Small intestine (tissue), 7 donors: ENCODE measurements at regions not wholly inside any gene's neighbourhood (a gene's known extent, or its start where the extent isn't known, plus 50 kb on each side); places are given as distances from the start of the nearest gene placed in this dataset.
"Not testable (repeated sequence)": the region's sequence is repeated elsewhere in the genome, so short reads cannot be mapped to it uniquely, and the experiment has no call there.

Source experiments
- DNase-seq, 2 donors: peaks; one replicate each; pipeline versions ENCODE4 v3.0.0 to v3.0.0-alpha.2; 2013
- FAIRE-seq: peaks from 2 replicates; lab custom pipeline; 2012; peaks lifted over from hg19 to GRCh38; lab: Jason Lieb, UNC
- H3K27ac ChIP-seq, 3 donors: one replicate each; pipeline ENCODE4 v1.5.1; 2013; ENCODE audit warnings: low read length in 2 of 3, mild to moderate bottlenecking in 2 of 3, control low read depth in 1 of 3, inconsistent platforms in 1 of 3, low read depth in 1 of 3, moderate library complexity in 1 of 3
- H3K27me3 ChIP-seq, 3 donors: one replicate each; pipeline ENCODE4 v1.6.1; 2013; ENCODE audit warnings: low read length in 3 of 3, inconsistent platforms in 1 of 3; ENCODE audit not compliant: control insufficient read depth in 3 of 3, insufficient read depth in 3 of 3
- H3K36me3 ChIP-seq, 3 donors: one replicate each; pipeline ENCODE4 v1.6.1; 2013; ENCODE audit warnings: low read length in 3 of 3, inconsistent platforms in 1 of 3, low read depth in 1 of 3, mild to moderate bottlenecking in 1 of 3, moderate library complexity in 1 of 3; ENCODE audit not compliant: control insufficient read depth in 3 of 3, insufficient read depth in 2 of 3
- H3K4me1 ChIP-seq, 3 donors: one replicate each; pipeline ENCODE4 v1.6.1; 2013; ENCODE audit warnings: low read length in 2 of 3, inconsistent platforms in 1 of 3, low read depth in 1 of 3, mild to moderate bottlenecking in 1 of 3, moderate library complexity in 1 of 3; ENCODE audit not compliant: control insufficient read depth in 3 of 3, insufficient read depth in 2 of 3
- H3K4me3 ChIP-seq, 3 donors: one replicate each; pipeline ENCODE4 v1.5.1; 2013; ENCODE audit warnings: low read length in 3 of 3, control low read depth in 1 of 3, inconsistent platforms in 1 of 3, low read depth in 1 of 3, mild to moderate bottlenecking in 1 of 3, moderate library complexity in 1 of 3
- H3K9me3 ChIP-seq, 2 donors: one replicate each; pipeline ENCODE4 v1.6.1; 2013; ENCODE audit warnings: low read depth in 1 of 2, low read length in 1 of 2; ENCODE audit not compliant: control insufficient read depth in 2 of 2, insufficient read depth in 1 of 2
- WGBS, 3 donors: extraction: QIAGEN DNeasy Blood & Tissue Kit; methylation state at CpG; one replicate each; pipeline ENCODE4 v1.1.7; 2013; 5-methylcytosine and 5-hydroxymethylcytosine counted together
- donor health status: healthy with polysubstance abuse.
- donor health status: control.
- donor health status: control.
- donor health status: Bipolar disorder and iron deficiency.
- donor health status: healthy.

- no peaks in the 10 kb centered on the region for H3K36me3 ChIP-seq
- no peak overlapping the region for H3K4me3 ChIP-seq
- WGBS, 3 donors, result 47 to 58% (median 53%) methylated on average over 12 of the region's 12 CpGs
- no peaks in the 10 kb centered on the region for H3K9me3 ChIP-seq
- DNase-seq (peak in 1 of 2 donors; percentile 35), FAIRE-seq (no peak)
- H3K4me1 ChIP-seq, result peaks cover 0 to 4% (median 0%) of the 10 kb centered on the region in 3 donors
- H3K27me3 ChIP-seq, result no peaks in the 10 kb centered on the region
- H3K27ac ChIP-seq, result no peak overlapping the region
Observed at GRCh38 chr10:33010132-33011037, 52.4 kb upstream of the ITGB1 start.

- WGBS, 3 donors, result 39 to 64% (median 40%) methylated on average over 5 of the region's 5 CpGs
- DNase-seq, result no peak
- H3K4me1 ChIP-seq, result peaks cover 0 to 4% (median 0%) of the 10 kb centered on the region in 3 donors
- FAIRE-seq, result no peak
- H3K36me3 ChIP-seq, result no peaks in the 10 kb centered on the region
- H3K9me3 ChIP-seq, result no peaks in the 10 kb centered on the region
- no peak overlapping the region for H3K27ac ChIP-seq
- no peak overlapping the region for H3K4me3 ChIP-seq
- H3K27me3 ChIP-seq, result no peaks in the 10 kb centered on the region
Observed at GRCh38 chr10:33009244-33010131, 51.5 kb upstream of the ITGB1 start.

- H3K4me1 ChIP-seq, result peaks cover 0 to 4% (median 0%) of the 10 kb centered on the region in 3 donors
- 7 to 15% (median 10%) methylated on average over 9 of the region's 9 CpGs for WGBS, 3 donors
- no peaks in the 10 kb centered on the region for H3K36me3 ChIP-seq
- no peaks in the 10 kb centered on the region for H3K27me3 ChIP-seq
- no peak overlapping the region for H3K27ac ChIP-seq
- no peaks in the 10 kb centered on the region for H3K9me3 ChIP-seq
- H3K4me3 ChIP-seq, result no peak overlapping the region
- no peak for FAIRE-seq
- peak; percentile 79 to 82 for DNase-seq
Observed at GRCh38 chr10:33008499-33009243, 50.6 kb upstream of the ITGB1 start.

- DNase-seq, H3K4me1 ChIP-seq, H3K4me3 ChIP-seq, H3K27ac ChIP-seq, H3K36me3 ChIP-seq, H3K27me3 ChIP-seq, H3K9me3 ChIP-seq: not testable (repeated sequence)
- peak; percentile 96 for FAIRE-seq
- WGBS, 3 donors, result 87 to 96% (median 91%) methylated on average over 9 of the region's 9 CpGs
Observed at GRCh38 chr10:33007731-33008381, 49.8 kb upstream of the ITGB1 start.
